ENCODE measurements at regions not wholly inside any gene's neighbourhood (a gene's known extent, or its start where the extent isn't known, plus 50 kb on each side); places are given as distances from the start of the nearest gene placed in this dataset.

DNA sequence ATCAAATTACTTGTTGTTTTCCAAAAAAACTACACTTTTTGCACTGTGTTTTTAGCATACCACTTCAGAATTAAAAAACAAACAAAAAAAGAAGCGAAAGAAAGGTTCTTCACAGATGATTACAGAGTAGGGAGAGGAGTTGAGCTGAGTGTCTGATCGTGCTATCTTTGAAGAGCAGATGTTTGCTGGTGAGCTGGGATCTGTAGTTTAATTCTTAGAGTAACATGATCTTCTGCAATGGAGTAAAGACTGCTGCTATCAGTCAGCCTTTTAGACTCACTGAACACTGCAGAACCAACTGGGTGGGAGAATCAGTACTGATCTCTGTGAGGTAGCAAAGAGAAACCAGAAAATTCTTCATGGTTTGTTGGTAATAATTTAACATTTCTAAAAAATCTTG, 1197.8 kb upstream of the SORCS1 start:
- H3K4me3 ChIP-seq (ENCODE audit: low read depth, low read length), result no peak overlapping the region
- no peak for DNase-seq (ENCODE audit: low read depth)
- TF ChIP-seq, protein P1, sequence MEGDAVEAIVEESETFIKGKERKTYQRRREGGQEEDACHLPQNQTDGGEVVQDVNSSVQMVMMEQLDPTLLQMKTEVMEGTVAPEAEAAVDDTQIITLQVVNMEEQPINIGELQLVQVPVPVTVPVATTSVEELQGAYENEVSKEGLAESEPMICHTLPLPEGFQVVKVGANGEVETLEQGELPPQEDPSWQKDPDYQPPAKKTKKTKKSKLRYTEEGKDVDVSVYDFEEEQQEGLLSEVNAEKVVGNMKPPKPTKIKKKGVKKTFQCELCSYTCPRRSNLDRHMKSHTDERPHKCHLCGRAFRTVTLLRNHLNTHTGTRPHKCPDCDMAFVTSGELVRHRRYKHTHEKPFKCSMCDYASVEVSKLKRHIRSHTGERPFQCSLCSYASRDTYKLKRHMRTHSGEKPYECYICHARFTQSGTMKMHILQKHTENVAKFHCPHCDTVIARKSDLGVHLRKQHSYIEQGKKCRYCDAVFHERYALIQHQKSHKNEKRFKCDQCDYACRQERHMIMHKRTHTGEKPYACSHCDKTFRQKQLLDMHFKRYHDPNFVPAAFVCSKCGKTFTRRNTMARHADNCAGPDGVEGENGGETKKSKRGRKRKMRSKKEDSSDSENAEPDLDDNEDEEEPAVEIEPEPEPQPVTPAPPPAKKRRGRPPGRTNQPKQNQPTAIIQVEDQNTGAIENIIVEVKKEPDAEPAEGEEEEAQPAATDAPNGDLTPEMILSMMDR (IDR thresholded peaks at IDR 0.05; ENCODE audit: low read depth, low read length, missing control alignments), result no peak

DNA sequence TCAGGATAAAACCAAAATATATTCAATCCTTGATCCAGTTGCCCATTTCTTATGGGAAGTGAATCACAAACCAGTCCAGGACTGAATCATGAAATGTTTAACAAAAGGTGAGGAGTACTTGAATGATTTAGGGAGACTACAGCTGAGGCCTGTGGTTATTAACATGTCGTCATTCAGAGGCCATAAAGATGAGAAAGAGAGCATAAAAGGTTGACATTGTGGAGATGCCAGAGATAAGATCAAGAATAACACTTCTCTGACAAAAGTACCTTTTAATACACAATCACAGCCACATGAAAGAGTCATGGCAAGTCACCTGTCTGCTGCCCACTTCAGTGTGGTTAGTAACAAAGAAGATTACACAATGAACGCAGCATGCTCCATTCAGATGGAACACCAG, 1195.7 kb upstream of the SORCS1 start:
- TF ChIP-seq, protein P1 (IDR thresholded peaks at IDR 0.05; ENCODE audit: low read depth, low read length, missing control alignments), result no peak
- DNase-seq (ENCODE audit: low read depth), result no peak
- H3K4me3 ChIP-seq (ENCODE audit: low read depth, low read length), result no peak overlapping the region

DNA sequence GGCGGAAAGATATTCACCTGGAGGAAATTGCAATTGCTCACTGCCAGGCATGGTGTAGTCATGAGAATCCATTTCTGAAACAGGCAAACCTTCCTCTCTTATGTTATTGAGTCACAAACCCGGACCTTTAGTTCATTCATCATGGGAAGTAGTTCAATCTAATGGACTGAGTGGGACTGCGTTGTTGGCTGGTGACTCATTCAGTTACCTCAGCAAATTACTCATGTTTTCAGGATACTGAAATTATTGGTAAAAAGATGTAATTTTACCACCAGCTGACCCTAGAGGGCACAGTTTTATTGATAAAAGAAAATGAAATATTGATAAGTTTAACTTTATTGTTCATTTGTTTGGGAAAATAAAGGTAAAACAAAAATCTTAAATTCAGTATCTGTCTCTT, 1194.4 kb upstream of the SORCS1 start:
- no peak overlapping the region for H3K4me3 ChIP-seq (ENCODE audit: low read depth, low read length)
- DNase-seq (ENCODE audit: low read depth), result no peak
- TF ChIP-seq, protein P1 (IDR thresholded peaks at IDR 0.05; ENCODE audit: low read depth, low read length, missing control alignments), result no peak

DNA sequence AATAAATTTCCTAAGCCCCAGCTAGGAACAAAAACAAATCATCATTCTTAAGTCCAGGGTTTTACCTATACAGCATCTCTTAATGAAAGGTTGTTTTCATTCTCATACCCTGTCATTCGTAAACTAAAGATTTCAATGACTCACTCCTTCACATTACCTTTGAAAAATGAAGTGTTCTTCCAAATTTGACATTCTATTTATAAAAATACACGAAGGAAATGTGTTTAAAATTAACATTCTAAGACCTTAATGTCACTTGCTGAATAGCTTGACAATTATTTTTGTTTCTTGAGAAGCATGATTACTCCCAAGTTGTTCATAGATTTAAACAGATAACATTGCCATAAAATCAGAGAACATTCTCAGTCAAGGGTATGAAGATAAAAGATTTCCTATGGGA, 1188.3 kb upstream of the SORCS1 start:
- no peak for DNase-seq (ENCODE audit: low read depth)
- no peak overlapping the region for H3K4me3 ChIP-seq (ENCODE audit: low read depth, low read length)
- TF ChIP-seq, protein P1 (IDR thresholded peaks at IDR 0.05; ENCODE audit: low read depth, low read length, missing control alignments), result no peak

DNA sequence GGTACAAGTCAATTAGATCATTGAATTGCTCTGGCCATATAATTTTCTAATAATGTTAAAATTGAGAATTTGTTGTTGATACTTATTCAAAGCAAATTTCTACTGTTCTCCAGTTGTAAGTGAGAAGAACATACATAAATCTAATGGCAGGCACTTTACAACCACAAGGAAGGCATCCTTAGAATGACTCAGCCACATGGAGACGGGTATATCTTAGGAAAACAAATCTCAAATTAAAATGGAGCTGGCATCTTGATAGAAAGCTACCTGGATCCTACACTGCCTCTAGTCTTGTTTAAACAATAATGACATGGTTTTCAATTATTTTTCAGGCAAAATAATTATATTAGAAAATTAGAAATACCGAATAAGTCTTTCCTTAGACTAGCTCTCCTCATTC, 1183.7 kb upstream of the SORCS1 start:
- no peak for DNase-seq (ENCODE audit: low read depth)
- TF ChIP-seq, protein P1 (IDR thresholded peaks at IDR 0.05; ENCODE audit: low read depth, low read length, missing control alignments), result no peak
- no peak overlapping the region for H3K4me3 ChIP-seq (ENCODE audit: low read depth, low read length)

DNA sequence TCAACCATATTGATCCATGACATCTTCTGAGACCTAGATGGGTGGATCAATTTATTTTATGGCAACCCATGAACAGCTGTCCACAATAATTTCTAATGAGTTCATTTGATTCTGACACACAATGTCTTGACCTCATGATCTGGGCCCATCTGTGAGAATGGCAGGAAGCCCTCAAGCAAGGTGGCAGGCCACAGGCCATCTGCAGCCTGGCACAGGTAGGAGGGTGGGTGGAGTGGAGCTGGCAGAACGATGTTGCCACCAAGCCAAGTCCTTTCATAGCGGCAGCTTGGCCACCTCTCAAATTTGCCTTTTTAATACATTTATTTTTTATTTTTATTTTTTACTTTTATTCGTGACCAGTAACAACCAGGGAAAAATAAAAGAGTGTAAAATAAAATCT, 1181.6 kb upstream of the SORCS1 start:
- DNase-seq (ENCODE audit: low read depth), result no peak
- no peak overlapping the region for H3K4me3 ChIP-seq (ENCODE audit: low read depth, low read length)
- TF ChIP-seq, protein P1 (IDR thresholded peaks at IDR 0.05; ENCODE audit: low read depth, low read length, missing control alignments), result no peak

DNA sequence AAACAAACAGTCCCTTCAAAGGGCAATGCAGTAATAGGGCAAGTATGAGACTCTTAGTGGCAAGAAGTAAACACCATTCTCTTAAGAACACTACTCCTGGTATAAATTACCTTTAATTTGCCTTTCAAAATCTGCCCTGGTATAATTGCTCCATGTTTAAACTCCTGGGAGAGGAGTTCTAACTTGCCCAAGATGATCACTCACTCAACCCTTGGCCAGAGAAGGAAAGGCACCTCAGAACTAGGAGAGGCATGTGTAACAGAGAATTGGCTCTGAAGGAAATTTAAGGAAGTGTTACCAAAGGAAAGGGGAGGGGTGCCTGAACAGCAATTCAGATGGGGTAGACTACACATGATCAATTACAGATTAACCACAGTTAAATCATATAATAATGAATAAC, 1173.6 kb upstream of the SORCS1 start:
- TF ChIP-seq, protein P1 (IDR thresholded peaks at IDR 0.05; ENCODE audit: low read depth, low read length, missing control alignments), result no peak
- no peak for DNase-seq (ENCODE audit: low read depth)
- no peak overlapping the region for H3K4me3 ChIP-seq (ENCODE audit: low read depth, low read length)
